HG03442 (cell line): ENCODE measurements at regions not wholly inside any gene's neighbourhood (a gene's known extent, or its start where the extent isn't known, plus 50 kb on each side); places are given as distances from the start of the nearest gene placed in this dataset.

Experiments used
- ATAC-seq: cut with Tn5 transposase; IDR thresholded peaks from one replicate; pipeline ENCODE4 v1.9.1; 2021; ENCODE audit warnings: mild to moderate bottlenecking, moderate library complexity; ENCODE audit not compliant: unreplicated experiment

DNA sequence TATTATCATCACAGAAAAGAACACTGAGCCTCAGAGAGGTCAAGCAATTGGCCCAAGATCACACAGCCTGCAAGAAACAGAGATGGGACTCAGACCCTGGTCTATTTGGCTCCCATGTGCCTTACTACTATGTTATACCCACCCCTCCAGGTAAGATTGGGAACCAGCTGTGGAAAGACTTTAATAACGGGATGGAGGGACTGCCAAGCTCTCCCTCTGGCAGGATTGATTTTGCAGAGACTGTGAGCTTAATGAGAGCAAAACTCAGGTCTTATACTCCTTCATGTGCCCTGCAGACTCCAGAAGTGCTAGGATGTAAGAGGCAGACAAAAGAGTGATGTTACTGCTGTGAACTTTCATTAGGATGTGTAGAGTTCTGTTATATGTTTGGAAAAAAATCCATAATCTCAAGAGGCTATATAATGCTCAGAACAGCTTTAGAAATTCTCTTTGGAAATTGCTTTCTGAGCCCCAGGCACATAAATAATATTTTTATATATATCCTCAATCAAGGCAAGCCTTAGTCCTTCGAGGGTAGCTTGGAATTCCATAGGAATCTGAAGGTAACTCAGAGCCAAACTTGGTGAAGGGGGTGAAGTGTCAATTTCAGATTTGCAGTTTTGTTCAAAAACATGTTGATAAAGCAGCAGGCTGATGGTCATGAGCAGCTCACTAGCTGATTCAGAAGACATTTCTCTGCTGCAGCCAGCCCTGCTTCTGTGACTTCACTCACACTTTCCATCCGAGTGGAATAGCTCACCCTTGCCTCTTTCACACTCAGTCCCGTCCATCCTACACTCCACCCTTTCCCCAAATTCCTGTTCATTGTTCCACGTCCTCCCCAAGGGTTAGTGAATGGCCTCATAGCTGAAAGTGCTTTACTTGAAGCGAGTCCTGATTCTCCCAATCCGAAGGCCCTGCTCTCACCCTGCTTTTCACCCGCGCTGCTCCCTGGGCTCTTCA lies 188.8 kb downstream of the SNX19 start:
- no peak for ATAC-seq

DNA sequence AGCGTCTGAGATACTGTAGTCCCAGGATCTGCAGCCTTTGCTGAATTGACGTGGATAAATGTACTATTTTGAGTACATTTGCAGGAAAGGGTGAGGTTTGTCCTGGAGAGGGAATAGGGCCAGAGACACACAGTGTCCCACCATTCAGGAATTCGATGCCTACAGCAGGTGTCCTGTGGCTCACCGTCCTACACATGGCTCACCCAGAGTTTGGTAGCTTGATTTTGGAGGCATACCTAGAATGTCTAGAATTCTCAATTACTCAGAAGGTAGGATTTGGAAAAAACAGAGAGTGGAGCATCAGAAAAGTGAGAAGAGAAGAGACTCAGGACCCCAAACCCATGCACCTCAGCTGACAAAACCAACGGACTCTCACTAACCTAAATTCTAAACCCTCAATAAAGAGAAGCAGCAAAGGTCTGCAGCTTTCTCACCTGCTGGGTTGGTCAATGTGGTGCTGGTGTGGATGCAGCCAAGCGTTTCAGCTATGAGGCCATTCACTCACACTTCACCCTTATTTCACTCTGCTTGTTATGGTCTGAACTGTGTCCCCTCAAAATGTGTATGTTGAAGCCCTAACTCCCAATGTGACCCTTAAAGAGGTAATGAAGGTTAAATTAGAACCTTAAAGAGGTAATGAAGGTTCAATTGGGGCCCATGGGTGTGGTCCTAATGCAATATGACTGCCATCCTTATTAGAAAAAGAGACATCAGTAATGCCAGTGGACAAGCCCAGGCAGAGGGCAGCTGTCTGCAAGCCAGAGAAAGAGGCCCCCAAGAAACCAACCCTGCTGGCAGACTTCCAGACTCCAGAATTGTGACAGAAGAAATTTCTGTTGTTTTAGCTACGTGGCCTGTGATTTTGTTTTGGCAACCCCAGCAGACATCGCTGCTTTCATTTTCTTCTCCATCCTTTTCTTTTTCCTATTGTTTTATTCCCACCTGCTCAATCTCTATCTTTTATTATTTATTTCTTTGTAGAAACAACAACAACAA lies 187.8 kb downstream of the SNX19 start:
- ATAC-seq, result no peak

DNA sequence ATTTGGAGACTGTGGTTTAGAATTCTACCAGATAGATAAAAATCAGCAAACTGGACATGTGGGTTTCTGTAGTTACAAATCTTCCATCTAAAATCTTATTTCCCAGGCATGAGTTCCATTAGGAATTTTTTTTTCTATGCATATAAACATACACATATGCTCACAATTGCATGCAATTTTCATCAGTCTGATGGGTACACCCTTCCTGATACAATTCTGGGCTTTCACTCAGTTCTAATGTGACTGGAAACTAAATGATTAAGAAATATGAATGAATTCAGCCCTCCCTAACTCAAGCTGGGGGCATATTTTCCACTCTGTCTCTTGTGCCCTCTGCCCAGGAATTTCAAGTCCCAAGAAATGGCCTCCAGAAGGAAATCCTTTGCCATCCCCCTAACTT lies 187.1 kb downstream of the SNX19 start:
- no peak for ATAC-seq

DNA sequence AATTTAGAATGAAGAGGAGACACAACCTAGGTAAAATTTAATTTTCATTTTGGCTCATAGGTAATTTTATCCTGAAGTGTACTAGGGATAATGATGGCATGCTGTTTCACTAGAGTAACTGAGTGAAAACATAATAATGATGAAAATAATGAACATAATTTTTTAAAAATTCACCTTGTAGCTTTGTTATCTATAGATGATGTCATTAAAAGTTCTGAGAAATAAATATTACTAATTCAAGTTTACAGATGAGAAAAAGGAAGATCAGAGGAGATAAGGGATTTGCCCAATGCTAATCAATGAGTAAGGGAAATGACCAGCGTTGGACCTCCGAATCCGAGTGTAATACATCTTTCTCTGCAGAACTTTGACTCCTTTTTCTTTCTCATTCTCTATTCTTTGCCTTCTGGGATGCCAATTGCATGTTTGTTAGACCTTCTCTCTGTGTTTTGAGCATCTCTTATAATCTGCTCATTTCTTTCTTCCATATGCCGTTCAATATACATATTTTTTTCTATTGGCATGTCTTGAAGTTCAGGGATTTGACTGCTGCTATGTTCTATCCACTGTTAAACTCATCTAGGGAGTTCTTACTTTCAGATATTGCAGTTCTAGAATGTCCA lies 186.5 kb downstream of the SNX19 start:
- ATAC-seq, result no peak

DNA sequence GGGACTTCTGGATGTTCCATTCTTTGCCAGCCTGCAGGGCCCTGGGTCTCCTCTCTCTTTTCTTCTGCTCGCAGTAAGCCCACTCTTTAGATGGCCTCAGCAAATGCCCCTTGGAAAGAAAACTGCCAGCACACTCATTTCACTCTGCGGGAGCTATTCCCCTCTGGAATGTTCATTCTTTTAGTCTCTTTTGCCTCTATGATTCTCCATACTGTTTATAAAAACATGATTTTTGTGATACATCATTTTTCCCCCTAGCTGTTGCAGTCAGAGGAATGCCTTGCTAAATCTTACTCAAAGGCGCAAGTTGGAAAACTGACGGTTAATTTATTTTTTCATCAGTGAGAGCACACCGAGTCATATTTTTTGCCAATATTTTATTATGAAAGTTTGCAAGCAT lies 184.9 kb downstream of the SNX19 start:
- ATAC-seq, result no peak

DNA sequence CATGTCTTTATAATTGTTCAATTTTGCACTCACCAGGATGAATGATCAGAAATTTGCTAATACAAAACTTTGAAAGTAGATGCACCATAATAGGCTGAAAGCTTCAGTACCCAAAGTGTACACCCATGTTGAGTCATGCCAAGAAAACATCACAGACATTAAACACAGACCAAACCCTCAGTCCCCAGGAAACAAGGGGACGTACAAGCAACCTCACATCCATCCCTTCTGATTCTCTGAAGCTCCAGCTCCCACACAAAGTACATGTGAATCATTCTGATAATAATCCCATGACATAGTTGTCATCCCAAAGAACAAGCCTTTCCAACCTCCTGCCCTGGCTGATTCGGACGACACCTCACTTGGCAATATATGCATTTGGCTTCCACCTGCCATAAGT lies 183.8 kb downstream of the SNX19 start:
- ATAC-seq, result no peak

DNA sequence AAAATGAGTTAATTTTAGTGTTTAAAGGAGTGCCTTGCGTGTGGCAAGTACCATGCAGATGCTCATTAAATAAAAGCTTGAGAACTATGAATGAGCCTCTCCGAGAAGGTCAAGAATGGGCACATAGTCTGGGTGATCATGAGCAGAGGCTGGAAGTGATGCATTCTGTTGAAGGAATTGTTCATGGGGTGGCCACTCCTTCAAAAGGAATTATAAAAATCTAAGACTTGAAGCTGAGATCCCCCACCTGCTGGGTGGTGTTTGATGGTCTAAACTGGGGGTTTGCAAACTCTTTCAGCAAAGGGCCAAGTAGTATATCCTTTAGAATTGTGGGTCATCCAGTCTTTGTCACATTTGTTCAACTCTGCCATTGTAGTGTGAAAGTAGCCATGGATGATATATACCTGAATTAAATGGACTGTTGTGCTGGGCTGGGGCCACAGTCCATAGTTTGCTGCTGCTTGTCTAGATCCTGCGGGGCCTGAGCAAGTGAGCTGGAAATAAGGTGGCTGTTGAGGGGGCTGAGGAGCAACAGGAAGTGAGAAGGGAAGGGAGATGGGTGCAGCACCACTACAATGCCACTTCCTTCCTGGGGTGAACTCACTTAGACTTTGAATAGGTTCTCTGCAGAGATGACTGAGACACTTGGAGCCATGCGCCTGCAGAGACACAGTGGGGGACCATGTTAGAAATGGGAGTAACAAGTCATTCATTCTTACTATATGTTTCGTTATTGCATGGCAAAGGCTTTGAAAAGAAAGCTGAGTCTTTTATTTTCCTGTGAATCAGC lies 179.0 kb downstream of the SNX19 start:
- ATAC-seq, result no peak

DNA sequence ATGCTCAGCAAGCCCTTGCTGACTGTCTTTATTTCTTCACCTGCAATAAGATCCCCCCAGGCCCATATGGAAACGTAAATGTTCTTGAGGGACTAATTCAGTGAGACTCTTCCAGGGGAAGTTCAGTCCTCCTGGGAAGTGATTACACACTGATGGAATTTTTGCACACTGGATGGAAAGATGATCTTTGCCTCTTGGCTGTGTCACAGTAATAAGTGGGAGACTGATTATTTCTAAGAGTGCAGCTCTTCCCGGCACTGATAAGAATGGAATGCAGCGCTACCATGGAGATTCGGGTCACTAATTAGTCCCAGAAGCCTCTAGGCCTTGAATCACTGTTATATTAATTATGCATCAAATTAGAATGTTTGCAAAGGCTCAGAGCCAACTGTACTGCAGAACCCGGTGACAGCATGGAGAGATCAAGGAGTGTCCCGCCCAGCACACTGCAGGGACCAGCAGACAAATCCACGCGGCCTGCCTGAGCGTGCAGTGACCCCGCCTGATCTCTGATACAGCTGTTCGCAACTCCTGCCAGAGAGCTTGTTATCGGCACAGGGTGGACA lies 178.3 kb downstream of the SNX19 start:
- ATAC-seq, result no peak

DNA sequence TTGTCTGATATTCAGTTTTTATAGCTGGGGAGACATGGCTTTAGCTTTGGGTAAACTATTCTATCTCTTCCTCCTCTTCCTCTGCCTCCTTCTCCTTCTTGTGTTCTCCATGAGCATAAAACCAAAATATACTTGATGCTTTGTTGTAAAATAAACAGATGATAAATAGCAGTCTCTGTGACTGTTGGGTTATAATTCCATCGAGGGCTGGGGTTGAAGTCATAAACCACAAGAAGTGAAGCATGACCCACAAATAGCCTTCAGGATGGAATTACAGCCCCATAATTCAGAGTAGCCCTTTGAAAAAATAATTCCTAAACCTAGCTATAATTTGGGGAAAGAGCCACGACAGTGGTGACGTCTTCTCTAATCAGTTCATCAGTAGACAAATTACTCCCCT lies 177.7 kb downstream of the SNX19 start:
- no peak for ATAC-seq

DNA sequence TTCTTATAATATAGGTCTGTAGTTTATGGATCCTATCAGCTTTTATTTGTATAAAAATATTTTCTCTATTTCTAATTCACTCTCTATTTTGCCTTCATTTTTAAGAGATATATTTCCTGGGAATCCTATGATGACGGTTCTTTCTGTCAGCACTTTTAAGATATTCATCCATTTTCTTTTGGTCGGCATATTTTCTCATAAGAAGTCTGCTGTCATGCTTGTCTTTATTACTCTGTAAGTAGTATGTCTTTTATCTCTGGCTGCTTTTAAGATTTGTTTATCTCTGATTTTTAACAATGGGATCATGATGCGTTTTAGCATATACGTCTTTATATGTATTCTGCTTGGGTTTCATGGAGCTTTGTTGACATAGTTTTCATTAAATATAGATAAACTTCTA lies 175.5 kb downstream of the SNX19 start:
- no peak for ATAC-seq

DNA sequence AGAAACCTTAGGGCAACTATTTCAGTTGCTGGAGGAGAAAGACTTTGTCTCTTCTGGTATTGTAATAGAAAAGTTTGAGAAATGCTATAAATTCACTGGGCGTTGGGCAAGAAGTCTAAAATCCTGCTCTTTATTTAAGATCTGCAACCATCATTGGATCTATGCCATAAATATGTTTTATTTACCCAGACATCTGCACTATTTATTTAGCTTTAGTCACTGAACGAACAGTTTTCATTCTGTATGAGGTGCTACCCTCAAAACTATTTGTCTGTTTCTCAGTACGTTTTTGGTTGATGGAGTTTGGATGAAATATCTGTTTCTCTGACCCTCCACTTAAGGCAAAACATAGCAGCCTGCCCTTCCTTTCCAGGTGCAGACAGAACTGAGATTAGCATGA lies 171.5 kb downstream of the SNX19 start:
- ATAC-seq, result no peak

DNA sequence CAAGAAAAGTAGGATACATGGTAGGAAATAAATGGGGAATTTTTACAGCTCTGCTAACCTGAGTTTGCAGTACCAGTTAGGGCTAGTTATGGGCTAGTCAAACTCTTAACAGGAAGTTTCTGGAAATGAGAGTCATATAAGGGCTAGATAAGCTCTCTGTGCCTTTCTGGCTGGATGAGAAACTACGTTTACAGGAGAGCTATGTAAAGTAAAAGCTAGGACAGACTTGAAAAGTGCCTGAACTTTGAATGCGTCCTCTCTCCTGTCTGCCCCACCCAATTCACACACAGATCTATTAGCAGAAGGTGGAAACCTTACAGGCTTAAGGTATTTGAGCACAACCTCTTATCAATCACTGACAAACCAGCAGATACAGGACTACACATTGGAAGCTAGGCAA lies 167.1 kb downstream of the SNX19 start:
- ATAC-seq, result no peak

DNA sequence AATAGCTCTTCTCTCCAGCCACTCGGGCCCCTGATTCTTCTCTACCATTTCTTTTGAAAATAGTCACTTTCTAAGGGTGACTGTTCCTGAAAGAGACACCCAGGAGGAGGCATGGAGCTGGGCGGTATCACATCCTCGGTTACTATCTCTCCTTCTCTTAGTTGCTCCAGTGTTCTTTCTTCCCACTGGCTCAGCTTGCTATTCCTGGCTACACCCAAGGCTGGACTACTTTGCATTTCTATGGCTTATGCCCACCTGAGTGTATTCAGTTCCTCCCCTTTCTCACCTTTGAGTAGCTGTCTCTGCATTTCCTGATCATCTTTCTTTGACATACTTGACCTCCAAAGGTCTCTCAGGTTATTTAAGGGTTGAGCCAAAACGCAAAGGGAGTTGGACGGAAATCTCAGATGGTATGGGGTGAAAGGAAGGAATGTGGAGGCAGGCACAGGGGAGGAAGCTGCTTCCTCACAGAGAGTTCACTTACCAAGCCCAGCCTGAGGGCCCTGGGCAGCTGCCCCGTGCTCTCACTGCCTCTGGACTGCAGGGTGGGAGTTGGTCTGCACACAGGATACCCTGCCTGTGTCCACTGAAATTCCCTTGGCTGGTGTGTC lies 155.7 kb downstream of the SNX19 start:
- no peak for ATAC-seq

DNA sequence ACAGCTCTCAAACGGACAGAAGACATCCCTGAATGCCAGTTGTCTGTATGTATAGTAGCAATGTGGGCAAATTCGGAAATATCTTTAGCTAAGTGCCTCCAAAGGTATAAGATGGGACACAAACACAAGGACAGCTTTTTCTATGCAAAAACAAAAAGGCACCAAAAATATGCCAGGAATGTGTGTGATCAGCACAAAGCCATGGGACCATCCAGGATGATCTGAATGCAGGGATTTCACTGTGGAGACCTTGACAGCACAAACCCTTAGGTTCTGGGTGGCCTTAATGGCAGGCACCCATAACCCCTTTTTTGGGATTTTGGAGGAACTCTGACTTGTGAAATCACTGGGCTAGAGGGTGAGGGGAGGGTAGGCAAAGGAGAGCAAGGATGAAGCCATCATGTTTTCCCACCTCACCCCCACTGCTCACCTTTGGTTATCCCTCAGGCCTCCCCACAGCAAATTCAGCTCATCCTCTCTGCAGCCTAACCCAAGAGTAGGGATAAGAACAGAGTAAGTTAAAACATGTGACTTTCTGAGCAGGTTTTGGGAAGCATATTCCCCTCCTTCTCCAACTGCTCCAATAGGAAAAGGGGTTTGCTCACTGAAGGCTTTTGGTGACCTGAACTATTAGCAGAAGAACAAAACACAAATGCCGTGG lies 154.6 kb downstream of the SNX19 start:
- ATAC-seq, result no peak

DNA sequence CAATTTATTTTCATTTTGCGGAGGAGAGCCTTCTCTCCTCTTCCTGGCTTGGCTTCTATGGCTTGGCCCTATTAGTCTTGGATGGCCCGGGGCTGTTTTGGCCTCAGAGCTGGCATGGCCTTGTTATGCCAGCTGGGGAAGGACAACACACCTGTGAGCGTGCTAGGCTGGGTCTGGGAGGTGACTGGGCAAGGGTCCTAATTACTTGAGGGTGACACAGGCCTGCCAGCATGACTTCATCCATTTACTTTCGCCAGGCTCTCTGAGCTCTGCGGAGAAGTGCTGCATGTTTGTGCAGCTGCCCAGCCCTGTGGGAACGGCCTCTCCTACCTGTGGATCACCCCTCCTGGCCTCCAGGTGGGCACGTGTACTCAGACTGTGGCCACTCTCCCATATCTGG lies 153.6 kb downstream of the SNX19 start:
- ATAC-seq, result no peak

DNA sequence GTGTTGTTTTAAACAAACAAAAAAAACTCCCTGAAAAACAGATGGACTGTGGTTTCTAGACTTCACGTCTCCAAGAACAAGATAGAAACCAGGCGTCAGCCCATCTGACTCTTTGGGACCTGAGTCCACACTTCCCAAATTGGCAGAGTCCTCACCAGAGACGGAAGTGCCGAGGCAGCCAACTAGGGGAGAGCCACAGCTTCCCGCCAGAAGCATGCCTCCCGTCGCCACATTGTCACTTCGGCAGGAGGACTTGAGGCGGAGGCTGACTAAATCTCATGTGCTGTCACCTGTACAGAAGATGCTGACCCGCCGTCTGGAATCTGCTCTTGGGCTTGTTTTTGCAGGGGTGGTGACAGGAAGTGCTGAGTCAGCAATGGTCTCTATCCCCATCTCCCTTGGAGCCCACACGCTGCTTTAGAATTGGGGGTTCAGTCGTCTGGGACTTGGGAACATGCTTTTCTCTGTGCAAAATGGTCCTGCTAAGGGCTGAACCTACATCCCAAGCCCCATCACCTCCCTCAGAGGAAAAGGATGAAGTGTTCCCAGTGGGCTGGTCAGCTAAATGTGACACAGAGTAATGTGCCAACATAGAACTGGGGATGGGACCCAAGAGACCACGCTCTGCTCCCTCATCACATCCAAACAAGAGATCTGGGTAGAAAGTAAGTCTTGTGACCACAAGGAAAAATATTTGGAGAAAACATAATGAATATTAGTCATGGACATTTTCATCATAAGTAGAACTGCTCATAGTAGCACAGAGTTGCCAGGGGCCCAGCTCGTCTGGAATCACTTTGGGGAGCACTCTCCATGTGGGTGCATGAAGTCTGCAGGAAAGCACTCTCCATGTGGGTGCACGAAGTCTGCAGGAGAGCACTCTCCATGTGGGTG lies 152.9 kb downstream of the SNX19 start:
- no peak for ATAC-seq

DNA sequence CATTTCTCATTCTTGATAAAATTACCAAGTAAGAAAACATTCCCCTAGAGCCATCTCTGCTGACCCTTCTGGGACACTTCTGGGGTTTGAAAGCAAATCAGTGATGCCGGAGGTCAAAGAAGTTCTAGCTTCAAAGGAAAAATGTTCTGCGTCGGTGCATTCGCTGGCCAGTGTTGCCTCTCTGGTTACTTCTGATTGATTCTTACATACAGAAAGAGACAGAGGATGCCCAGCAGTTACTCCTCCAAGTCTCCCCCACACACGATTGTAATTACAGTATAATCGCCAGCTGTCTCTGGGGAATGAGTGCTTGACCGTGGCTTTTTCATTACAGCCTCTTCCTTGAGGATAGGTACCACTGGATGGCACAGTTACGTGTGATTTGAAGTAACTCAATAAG lies 150.9 kb downstream of the SNX19 start:
- ATAC-seq, result no peak
